ENCODE measurements at regions not wholly inside any gene's neighbourhood (a gene's known extent, or its start where the extent isn't known, plus 50 kb on each side); places are given as distances from the start of the nearest gene placed in this dataset.
"Not testable (repeated sequence)": the region's sequence is repeated elsewhere in the genome, so short reads cannot be mapped to it uniquely, and the experiment has no call there.

DNA sequence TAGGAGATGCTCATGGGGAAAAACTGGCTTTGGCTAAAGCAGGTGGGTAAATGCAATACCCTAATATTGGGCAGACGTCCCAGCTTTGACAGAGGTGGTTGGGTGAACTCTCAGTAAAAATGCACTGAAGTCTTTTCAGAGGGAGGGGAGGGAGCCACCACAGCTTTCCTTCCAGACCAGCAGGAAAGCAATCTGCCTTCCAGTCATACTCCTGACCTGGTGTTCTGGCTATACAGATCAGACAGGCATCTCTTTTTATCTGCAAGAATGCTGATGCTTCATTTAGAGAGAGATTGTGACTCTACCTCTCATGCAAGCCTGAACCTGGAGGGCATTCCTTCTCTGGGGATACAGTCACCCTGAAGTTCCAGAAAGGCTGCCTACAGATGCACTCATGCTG is 52.6 kb upstream of the ICA1 start:
- no peak for DNase-seq

DNA sequence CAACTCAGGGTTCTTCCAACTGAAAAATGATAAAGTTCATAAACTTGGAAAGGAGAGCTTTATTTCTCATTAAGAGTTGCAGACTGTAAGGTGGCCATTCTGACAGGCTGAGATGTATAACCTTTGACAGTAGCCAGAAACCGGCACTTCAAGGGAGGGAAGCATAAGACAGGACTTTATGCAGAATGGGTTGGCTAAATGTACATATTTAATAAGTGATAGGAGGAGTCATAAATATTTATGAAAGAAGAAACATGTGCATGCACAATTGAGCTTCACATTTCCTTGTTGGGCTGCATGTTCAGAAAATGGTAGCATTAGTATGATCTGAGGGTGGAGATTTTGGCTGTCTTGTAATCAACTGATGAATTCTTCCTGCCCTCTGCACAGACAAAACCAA is 57.1 kb upstream of the ICA1 start:
- no peak for DNase-seq

DNA sequence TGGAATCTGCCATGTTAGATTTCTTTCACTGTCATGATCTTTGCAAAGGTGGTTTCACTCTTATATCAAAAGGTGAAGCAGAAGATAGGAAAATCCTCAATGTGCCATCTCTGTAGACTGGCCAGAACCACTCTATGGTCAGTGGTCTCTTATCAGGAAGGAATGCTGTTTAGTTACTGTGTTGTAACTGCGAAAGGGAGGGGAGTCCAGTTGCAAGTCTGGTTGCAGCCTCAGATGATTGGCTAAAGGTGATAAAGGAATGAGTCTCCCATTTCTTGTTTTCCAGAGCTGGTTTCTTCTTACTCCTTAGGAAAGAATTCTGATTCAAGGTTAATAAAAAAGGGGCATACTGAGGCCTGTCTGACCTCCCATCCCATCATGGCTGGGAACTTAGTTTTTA is 58.2 kb upstream of the ICA1 start:
- DNase-seq = no peak

DNA sequence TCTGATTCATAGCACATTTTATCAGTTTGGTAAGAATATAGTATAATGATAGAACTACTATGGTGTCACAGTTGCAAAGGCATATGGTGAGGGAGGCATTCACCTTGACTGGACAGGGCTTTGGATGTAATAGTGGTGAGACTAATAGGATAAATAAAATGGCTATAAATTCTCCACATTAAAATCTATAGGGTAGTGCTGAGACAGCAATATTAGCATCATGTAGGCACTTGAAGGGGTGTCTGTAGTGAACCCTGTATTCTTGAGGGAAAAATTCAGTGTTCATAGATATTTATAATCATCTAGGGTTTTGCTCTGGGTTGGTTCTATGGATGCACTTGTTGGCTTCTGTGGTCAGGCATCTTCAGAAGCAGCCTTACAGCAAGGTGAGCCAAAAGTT is 59.3 kb upstream of the ICA1 start:
- DNase-seq = no peak

DNA sequence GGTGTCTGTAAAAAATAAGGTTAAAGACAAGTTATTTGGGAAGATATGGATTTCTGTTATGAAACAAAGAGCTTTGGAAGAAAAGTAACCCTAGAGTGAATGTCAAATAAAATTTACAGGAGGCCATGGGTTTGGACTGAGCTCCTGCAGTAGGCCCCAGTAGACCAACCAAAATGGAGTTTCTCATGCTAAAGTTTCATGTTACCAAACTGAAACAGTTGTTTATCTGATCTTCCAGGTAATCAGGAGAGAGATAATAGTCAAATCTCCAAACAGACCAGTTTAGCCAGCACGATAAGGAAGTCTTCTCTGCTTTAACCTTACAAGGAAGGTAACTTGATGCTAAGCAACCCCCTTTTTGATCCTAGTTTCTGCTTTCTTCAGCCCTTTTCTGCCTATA is 60.7 kb upstream of the ICA1 start:
- DNase-seq = no peak

DNA sequence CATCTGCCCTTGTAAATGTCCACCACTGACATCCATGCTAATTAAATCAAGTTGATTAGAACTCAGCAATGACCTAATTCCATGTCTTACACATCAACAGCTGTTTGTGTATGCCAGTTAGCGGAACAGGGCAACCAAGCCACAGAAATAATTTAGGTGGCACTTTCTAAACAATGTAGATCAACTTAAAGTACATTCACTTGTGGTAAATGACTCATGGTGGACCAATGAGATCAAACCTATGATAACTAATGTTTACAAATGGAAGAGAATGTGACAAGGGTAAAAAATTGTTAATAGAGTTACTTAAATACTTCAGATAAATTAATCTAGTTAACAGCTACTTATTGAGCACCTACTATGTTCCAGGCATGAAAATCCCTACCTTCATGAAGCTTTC is 63.1 kb upstream of the ICA1 start:
- no peak for DNase-seq

DNA sequence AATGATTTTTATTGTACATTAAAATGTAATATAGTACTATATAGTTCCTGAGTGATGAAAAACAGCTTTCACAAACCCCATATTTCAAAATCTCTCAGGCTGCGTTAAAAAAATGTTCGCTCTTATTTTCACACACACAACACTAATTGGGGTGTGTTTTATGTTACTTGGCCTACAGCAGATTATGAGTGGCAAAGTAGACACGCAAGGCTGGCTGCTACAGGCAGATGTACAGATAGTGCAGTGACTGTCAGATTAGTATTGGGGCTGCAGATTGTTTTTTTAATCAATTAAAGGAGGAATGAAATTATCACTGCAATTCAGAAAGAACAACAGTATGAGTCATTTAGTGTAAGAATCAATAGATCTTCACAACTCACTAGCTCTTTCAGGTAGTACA is 65.2 kb upstream of the ICA1 start:
- DNase-seq = no peak

DNA sequence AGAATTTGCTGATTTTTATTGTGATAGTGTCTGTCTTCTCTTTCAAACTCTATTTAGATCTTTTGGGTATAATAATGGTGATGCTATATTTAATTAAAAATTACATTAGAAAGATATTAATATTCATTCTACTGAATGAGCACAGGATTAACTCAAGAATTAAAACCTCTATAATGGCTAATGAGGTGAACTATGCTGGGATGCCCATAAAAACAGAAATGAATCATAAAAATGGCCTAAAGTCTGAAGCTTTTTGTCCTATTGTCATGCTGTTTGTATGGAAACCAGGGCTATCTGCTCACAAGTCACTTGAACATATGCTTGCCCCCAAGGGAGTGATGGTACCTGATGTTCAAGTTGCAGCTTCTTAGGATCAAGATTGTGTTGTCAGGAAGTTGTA is 76.2 kb upstream of the ICA1 start:
- DNase-seq = no peak

DNA sequence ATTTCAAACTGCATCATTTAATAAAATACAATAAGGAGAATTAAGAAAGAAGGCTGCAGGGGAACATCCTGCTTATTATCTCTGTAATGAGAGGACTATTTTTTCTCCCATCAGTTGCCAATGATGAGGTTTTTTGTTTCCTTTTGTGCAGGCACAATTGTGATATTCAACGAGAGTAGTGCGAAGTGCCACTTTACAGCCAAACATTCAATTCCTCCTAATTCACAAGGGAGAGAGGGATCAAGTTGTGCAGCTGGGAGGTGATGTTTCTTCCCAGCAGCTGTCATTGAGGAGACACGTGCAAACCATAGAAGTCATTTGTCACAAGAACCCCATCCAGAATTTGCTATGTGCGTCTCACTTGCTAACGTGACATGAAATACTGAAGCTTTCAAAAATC is 81.6 kb upstream of the ICA1 start:
- DNase-seq = peak in 5 of 51 donors; percentile 1 to 24 (median 1)

DNA sequence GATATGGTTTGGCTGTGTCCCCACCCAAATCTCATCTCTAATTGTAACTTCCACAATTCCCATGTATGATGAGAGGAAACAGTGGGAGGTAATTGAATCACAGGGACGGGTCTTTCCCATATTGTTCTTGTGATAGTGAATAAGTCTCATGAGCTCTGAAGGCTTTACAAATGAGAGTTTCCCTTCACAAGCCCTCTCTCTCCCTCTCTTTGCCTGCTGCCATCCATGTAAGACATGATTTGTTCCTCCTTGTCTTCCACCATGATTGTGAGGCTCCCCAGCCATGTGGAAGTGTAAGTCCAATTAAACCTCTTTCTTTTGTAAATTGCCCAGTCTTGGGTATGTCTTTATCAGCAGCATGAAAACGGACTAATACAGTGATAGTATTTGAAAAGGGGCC is 85.4 kb upstream of the ICA1 start:
- not testable (repeated sequence) for DNase-seq

DNA sequence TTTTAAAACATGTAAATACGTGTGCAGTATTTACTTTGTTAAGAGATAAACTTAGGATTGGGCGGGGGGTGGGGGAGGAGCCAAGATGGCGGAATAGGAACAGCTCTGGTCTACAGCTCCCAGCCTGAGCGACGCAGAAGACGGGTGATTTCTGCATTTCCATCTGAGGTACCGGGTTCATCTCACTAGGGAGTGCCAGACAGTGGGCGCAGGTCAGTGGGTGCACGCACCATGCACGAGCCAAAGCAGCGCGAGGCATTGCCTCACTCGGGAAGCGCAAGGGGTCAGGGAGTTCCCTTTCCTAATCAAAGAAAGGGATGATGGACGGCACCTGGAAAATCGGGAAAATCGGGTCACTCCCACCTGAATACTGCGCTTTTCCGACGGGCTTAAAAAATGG is 81.8 kb upstream of the NXPH1 start:
- DNase-seq = not testable (repeated sequence)

DNA sequence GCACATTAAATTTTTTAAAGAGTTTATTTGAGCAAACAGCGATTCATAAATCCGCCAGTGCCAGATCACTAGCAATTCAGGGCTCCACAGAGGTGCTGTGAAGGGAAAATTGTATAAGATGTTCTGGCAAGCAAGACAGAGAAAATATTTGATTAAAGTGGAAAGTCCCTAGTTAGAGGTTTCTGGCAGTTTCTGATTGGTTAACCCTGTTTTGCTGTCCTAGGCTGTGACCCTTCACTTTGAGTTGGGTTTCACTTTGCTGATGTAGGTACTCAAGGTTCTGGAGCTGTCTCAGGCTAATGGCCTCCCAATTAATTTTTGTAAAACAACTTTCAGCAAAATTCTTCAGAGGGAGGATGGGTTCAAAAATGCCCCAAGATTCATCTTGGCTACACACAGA is 79.4 kb upstream of the NXPH1 start:
- DNase-seq = no peak

DNA sequence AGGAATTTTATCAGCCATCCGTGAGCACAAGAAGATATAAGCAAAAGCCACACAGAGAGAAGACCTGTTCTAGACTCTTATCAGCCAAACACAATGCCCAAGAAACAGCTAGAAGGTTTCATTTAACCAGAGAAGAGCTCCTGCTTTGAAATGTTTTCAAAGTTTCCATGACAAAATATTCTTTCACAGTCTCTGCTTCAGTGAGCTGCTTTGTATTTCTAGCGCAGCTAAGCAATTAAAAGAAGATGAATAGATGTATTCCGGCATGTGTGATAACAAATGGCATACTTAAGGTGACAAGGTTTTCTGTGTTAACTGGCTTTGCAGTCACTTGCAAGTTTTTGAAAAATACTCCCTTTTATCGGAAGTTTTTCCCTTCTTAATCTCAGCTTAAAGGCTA is 78.9 kb upstream of the NXPH1 start:
- no peak for DNase-seq

DNA sequence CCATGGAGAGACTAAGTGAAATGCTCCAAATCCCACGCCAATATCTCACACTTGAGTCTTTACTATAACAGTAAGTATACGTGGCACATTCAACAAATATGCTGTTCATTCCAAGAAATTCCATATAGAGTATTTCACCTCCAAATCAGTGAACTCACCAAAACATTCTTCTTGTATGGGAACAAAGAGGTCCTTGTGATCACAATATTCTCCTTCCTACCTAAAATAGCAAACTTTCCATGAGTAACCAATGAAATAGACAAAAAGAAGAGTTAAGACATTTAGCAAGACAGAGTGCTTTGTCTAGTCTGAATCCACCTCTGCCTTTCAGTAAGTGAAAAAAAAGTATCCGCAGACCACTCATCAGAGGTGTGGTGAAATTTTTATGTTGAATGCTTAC is 77.3 kb upstream of the NXPH1 start:
- DNase-seq = no peak

DNA sequence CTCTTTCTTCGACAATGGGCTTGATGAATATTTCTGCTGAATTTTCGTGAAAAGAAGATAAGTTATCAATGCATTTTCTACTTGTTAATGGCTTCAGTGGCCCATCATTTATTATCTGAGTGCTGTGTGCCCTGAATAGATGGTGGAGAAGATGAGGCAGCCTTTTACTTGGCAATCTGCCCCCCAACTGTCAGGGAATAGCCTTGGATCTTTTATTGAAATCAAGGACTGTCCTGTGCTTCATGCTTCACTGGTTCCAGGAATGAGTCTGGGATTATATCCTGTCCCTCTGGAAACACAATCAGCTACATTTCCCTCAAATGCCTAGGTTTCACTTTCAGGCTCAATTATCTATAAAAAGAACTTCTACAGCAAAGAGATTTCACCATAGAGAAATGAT is 75.9 kb upstream of the NXPH1 start:
- no peak for DNase-seq

DNA sequence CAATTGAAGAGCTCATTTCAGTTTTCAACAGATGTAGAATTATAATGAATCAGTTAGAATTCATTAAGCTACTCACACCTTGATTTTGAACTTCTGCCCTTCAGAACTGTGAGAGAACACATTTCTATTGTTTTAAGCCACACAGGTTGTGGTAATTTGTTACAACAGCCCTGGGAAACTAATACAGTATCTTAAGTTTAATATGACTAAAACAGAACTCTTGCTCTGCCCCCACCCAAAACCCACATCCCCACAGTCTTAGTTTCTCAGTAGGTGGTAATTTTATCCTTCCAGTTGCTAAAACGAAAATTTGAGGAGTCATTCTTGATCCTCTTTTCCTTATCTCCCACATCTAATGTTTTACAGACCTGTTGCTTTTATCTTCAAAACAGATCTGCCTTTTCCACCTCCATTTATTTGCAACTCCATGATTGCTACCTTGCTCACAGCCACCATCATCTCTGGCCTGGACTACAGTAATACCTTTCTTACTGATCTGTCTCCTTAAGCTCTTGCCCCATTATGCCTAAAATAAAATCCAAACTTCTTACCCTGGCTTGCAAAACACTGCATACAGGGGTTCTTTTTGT is 72.8 kb upstream of the NXPH1 start:
- DNase-seq = no peak

DNA sequence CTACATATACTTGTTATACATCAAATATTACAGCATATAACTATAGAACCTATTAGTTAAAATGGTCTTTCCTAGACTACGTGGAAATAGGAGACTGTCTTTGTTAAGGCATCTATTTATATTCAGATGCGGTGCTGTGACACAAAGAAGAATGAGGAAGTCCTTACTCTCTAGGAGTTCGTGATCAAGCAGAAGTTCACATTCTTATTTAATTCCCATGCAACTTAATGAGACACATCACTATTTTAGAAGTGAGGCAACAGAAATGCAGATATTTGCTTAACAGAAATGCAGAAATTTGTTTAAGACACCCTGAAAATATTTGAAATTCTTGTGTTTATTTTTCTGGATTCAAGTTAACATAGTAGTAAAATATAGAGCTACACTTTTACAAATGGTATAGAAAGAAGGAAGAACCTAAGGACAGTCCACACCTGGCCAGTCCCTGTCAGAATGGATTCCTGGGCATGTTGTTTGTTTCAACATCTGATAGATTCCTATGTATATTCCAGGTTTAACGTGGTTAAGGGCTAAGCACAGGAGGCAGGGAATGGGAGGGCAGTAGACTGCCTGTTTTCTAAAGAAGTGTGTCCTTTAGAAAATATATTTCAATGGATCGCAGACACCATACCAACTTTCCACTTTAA is 70.6 kb upstream of the NXPH1 start:
- DNase-seq = no peak

DNA sequence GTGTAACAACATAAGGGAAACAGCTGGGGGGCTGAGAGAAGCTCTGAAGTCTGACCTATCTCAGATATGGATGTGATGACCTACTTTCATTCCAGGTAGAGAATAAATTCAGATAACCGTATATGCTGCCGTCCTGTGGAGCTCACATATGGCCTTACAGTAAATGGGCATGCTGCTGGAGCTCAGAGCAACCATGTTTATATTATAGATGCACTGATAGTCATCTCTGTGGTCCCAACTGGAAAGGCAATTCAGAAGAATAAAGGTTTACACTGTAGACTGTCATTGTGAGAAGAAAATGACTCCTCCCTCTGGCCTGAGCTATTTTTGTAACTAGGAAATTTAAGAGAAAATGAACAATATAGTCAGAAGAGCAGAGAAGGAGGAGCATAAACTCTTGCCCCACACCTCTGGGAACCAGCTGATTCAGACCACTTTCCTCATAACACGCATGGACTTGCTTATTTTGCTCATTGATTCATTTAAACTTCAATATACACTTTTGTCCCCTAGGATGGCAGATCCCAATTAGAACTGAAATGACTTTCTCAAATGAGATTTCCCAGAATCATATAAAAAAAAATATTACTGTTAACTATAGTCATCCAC is 69.9 kb upstream of the NXPH1 start:
- DNase-seq = no peak

DNA sequence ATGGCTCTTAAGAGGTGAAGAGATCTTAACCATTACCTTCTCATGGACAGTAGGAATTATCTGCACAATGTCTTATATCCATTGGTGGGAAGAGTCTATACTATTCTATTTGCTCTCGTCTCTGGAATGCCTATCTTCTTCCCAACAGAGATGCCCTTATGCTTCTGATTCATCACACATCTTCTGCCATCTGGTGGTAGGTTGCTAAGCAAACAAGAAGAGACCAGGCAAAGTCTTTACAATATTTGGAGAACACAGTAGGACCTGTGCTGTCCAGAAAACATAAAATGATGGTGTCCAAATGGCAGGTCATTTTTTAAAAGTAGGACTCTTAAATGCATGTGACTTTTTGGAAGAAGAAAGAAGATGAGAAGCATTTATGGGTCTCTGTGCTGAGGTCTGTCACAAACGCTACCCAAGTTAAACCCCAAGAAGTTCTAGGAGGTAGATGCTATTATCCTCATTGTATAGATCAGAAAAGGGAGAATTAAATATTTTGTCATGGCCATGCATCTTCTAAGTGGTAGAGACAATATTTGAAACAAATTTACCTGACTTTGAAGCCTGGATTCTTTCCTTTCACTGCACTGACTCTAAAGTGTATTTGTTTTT is 67.8 kb upstream of the NXPH1 start:
- peak in 5 of 51 donors; percentile 10 to 32 (median 12) for DNase-seq

DNA sequence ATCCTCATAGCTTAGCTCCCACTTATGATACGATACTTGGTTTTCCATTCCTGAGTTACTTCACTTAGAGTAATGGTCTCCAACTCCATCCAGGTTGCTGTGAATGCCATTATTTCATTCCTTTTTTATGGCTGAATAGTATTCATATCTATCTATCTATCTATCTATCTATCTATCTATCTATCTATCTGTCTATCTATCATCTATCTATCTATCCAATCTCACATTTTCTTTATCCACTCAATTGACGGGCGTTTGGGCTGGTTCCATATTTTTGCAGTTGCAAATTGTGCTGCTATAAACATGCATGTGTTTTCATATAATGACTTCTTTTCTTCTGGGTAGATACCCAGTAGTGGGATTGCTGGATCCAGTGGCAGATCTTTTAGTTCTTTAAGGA is 65.4 kb upstream of the NXPH1 start:
- not testable (repeated sequence) for DNase-seq

DNA sequence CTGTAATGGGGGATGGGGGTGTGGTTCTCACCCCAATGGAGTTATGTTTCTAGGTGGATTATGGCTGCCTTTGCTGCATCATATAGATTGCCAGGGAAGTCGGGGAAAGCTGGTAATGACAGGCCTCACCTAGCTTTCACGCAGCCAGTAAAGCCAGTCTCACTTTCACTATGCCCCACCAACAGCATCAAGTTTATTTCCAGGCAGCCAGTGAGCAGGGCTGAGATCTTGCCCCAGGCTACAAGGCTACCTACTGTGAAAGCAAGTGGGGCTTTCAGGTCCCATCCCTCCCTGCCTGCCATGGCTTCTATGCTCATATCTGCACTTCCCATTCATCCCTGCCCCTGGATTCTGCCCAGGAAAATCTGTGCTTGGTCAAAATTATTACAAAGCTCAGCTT is 61.7 kb upstream of the NXPH1 start:
- no peak for DNase-seq

DNA sequence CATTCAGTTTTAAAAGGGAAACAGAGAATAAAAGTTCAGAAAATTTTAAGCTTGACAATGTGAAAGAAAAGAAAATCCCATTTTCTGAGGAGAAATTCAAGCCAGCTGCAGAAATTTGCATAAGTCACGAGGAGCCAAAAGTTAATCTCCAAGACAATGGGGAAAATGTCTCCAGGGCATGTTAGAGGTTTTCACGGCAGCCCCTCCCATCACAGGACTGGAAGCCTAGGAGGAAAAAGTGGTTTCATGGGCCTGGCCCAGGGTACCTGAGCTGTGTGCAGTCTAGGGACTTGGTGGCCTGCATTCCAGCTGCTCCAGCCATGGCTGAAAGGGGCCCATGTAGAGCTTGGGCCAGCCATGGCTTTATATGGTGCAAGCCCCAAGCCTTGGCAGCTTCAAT is 59.6 kb upstream of the NXPH1 start:
- no peak for DNase-seq

DNA sequence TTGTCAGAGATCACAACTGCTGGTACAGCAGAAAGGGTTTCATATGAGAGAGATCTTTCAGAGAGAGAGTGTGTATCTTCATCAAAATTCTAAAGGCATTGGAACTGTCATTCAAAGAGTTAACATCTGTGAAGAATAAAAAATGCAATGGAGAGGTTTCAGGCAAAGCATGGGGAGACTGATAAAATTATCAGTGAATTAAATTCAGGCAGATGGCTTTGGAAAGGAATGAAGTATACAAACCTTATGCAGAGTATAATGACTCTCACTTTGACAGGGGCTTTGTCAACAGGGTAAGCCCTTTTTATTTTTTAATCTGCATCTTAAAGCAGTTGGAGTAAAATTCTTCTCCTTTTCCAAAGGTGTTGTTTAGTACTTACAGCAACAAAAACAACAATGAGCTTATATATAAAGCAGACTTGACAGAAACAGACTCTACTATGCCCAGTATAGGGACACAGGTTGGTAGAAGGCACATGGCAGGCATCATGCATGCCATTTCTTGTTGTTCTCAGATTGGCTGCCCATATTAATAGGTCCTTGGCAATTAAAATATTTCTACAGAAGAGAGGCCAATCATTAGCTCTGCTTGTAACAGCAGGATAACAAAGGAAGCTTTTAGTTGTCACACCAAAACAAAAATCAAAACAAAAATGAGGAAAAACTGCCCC is 54.9 kb upstream of the NXPH1 start:
- DNase-seq = no peak

Data from hypothalamus (tissue), 51 donors.